GM06990 (cell line): ENCODE measurements at regions not wholly inside any gene's neighbourhood (a gene's known extent, or its start where the extent isn't known, plus 50 kb on each side); places are given as distances from the start of the nearest gene placed in this dataset.

ENCODE experiments used
- DNase-seq: peaks from one replicate; pipeline ENCODE4 v3.0.0-alpha.2; 2011; ENCODE audit not compliant: insufficient read length; ENCODE audit errors: extremely low read depth
- H3K27me3 ChIP-seq: replicated peaks from 2 replicates; pipeline ENCODE4 v1.6.0; 2011; ENCODE audit warnings: low read length; ENCODE audit not compliant: control insufficient read depth, insufficient read depth
- H3K36me3 ChIP-seq: 2 replicates; pipeline ENCODE4 v1.5.1; 2011; ENCODE audit warnings: low read length; ENCODE audit not compliant: control insufficient read depth, insufficient read depth
- H3K4me3 ChIP-seq: replicated peaks from 2 replicates; pipeline ENCODE4 v1.5.1; 2011; ENCODE audit warnings: low read depth, mild to moderate bottlenecking, control low read depth, low read length
- TF ChIP-seq, protein P1 (sequence below): IDR thresholded peaks from 2 replicates; pipeline ENCODE4 v1.5.1; 2011; ENCODE audit warnings: low read length, control low read depth, mild to moderate bottlenecking, inconsistent platforms; ENCODE audit not compliant: insufficient read depth, poor library complexity, severe bottlenecking

DNA sequence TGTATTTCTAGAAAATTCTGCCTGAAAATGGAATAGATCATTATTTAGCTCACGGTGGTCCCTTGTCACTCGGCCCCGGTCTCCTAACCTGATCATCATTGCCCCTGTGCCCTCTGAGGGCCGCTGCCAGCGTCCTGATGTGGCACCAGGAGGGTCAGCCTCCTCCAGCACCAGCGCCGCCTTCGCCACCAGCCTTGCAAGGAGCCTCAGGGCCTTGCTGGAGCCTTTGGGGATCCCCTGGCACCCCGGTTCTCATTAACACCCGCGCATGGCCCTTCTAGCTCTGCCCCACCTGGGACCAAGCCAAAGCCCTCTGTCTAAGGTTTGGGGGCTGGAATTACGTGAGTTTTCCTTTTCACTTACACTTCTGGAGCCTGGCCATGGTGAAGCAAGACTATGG is 282.5 kb upstream of the ADARB2 start:
- H3K36me3 ChIP-seq, result no peaks in the 10 kb centered on the region
- DNase-seq, result no peak
- TF ChIP-seq, protein P1, sequence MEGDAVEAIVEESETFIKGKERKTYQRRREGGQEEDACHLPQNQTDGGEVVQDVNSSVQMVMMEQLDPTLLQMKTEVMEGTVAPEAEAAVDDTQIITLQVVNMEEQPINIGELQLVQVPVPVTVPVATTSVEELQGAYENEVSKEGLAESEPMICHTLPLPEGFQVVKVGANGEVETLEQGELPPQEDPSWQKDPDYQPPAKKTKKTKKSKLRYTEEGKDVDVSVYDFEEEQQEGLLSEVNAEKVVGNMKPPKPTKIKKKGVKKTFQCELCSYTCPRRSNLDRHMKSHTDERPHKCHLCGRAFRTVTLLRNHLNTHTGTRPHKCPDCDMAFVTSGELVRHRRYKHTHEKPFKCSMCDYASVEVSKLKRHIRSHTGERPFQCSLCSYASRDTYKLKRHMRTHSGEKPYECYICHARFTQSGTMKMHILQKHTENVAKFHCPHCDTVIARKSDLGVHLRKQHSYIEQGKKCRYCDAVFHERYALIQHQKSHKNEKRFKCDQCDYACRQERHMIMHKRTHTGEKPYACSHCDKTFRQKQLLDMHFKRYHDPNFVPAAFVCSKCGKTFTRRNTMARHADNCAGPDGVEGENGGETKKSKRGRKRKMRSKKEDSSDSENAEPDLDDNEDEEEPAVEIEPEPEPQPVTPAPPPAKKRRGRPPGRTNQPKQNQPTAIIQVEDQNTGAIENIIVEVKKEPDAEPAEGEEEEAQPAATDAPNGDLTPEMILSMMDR, result no peak
- H3K27me3 ChIP-seq, result no peaks in the 10 kb centered on the region
- H3K4me3 ChIP-seq, result no peak overlapping the region

DNA sequence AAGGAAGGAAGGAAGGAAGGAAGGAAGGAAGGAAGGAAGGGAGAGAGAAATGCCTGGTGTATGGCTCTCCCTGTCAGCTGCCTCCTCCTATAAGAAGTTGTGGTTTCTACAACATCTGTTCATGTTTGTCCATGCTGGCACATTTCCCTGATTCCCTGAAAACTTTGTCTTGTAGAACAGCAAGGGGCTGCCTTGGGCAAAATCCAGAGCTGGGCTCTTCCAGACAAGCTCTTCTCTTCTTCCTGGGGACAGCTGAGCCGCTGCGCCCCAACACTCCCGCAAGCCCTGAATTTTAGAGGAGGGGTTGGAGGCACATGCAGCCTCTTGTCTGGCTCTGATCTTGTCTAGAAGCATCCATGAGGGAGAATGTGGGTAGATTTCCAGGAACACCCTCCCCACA is 282.0 kb upstream of the ADARB2 start:
- TF ChIP-seq, protein P1, result no peak
- Histone ChIP-seq H3K4me3 (no peak overlapping the region), H3K36me3 (no peaks in the 10 kb centered on the region), H3K27me3 (no peaks in the 10 kb centered on the region)
- no peak for DNase-seq

DNA sequence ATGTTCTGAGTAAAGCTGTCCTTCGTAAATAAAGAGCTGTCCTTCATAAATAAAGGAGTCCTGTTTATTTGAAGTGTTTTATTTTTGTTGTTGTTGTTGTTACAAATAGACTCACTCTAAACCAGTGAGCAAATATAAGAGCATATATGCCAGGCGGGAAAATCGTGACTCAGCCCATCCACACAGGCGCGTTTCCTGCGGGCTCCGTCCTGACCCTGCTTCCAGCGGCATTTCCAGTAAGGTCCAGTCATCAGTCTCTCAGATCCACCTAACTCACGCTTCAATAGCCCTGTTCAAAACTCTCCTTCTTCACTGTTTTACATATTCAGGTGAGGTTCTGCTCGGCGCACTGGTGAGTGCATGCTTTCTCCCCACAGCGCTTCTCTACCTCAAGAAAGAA is 277.2 kb upstream of the ADARB2 start:
- TF ChIP-seq, protein P1, result no peak

DNA sequence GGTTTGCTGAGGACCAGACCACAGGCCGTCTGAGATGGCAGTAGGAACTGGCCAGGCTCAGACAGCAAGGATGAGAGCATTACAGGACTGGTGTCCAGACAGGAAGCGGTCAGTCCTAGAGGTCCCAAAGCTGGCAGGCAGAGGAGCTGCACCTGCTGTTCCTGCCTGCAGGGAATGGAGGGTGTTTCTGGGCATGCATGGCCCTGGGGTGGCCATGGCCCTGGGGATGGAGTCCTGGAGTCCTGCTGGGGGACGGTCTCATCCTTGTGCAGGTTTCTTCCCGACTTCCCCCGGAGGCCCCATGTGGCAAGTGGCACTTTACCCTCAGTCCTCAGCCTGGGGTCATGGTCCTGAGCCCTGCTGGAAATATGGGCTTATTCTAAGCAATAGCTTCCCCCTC is 274.9 kb upstream of the ADARB2 start:
- DNase-seq, result no peak
- TF ChIP-seq, protein P1, result no peak
- no peaks in the 10 kb centered on the region for H3K27me3 ChIP-seq
- no peak overlapping the region for H3K4me3 ChIP-seq
- H3K36me3 ChIP-seq, result no peaks in the 10 kb centered on the region

More for the DNA sequence above, 277.2 kb upstream of the ADARB2 start:
- no peaks in the 10 kb centered on the region for H3K36me3 ChIP-seq
- H3K27me3 ChIP-seq, result no peaks in the 10 kb centered on the region
- DNase-seq, result no peak
- no peak overlapping the region for H3K4me3 ChIP-seq

DNA sequence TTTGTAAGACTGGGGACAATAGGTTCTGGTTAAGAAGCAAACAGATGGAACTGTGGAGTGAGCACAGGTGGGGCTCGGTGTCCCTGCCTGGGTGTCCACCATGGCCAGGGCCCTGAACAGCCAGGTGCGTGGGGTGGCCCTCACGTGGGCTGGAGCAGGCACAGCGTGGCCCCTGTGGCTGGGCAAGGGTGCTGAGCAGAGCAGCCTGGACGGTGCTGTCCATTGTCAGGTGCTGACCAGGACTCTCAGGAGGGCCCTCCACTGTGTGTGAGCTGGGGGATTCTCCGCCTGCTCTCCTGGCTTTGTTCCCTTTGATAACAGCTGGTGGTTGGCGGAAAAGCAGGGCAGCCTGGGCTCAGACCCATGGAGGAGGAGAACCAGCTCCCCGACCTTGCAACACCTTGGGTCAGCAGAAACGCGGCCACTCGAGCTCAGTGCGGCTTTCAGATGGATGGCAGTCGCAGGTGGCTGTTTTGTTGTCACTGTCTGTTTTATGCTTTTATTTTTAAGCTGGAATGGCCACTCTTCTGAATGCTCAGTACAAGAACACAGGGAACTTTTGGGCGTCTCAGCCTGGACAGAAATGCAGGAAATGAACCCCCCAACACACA is 273.9 kb upstream of the ADARB2 start:
- Histone ChIP-seq H3K4me3 (no peak overlapping the region), H3K27me3 (no peaks in the 10 kb centered on the region), H3K36me3 (no peaks in the 10 kb centered on the region)
- DNase-seq, result no peak
- TF ChIP-seq, protein P1, result no peak

DNA sequence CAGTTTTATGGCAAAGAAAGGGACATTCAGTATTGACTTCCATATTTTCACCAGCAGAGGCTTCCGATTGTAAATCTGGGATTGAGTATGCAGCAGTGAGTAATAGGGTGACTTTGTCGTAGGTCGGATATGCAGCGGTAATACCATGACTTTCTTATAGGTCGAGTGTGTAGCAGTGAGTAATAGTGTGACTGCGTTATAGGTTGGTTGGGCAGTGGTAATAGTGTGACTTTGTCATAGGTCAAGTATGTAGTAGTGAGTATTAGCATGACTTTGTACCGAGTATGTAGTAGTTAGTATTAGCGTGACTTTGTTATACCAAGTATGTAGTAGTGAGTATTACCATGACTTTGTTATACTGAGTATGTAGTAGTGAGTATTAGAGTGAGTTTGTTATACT is 268.2 kb upstream of the ADARB2 start:
- H3K36me3 ChIP-seq, result no peaks in the 10 kb centered on the region
- TF ChIP-seq, protein P1, result no peak
- no peak for DNase-seq
- no peak overlapping the region for H3K4me3 ChIP-seq
- no peaks in the 10 kb centered on the region; the same call in 1 of the 2 replicates for H3K27me3 ChIP-seq
